ENCODE measurements at regions not wholly inside any gene's neighbourhood (a gene's known extent, or its start where the extent isn't known, plus 50 kb on each side); places are given as distances from the start of the nearest gene placed in this dataset.

DNA sequence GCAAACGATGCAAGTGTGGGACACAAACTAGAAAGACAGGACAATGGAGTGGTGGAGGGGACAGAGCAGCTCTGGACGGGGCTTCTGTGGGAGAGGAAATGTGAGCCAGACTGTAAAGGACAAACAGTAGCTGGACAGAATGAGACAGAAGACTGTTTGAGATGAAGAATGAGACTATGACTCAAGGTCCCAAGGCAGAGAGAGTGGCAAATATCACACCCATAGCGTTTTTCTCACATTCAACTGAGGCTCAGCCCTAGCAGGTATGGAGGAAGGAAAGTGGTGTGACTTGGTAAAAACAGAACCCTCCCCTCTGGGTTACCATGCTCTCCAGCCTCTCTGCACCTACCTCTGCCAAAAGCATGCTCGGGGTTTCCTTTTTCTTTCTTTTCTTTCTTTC lies 96.5 kb downstream of the RPL27A start:
- TF ChIP-seq, protein P1, sequence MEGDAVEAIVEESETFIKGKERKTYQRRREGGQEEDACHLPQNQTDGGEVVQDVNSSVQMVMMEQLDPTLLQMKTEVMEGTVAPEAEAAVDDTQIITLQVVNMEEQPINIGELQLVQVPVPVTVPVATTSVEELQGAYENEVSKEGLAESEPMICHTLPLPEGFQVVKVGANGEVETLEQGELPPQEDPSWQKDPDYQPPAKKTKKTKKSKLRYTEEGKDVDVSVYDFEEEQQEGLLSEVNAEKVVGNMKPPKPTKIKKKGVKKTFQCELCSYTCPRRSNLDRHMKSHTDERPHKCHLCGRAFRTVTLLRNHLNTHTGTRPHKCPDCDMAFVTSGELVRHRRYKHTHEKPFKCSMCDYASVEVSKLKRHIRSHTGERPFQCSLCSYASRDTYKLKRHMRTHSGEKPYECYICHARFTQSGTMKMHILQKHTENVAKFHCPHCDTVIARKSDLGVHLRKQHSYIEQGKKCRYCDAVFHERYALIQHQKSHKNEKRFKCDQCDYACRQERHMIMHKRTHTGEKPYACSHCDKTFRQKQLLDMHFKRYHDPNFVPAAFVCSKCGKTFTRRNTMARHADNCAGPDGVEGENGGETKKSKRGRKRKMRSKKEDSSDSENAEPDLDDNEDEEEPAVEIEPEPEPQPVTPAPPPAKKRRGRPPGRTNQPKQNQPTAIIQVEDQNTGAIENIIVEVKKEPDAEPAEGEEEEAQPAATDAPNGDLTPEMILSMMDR (IDR thresholded peaks at IDR 0.05; ENCODE audit: extremely low read depth, missing control alignments), result no peak
- DNase-seq (ENCODE audit: low spot score), result no peak

DNA sequence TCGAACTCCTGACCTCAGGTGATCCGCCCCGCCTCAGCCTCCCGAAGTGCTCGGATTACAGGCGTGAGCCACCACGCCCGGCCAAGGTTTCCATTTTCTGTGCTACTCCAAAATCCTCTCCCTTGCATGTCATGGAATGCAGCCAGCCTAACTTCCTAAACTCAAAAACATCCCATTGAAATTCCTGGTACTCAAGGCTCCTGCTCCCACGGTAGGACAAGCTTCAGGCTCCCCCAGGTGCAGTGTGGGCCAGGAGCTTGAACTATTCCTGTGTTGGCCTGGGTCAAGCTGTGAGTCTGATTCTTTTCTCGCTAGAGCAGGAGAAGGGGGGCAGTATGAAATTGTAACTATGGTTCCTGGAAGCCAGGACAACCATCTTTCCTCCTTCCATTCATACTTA lies 97.1 kb downstream of the RPL27A start:
- TF ChIP-seq, protein P1 (IDR thresholded peaks at IDR 0.05; ENCODE audit: extremely low read depth, missing control alignments), result no peak
- no peak for DNase-seq (ENCODE audit: low spot score)

DNA sequence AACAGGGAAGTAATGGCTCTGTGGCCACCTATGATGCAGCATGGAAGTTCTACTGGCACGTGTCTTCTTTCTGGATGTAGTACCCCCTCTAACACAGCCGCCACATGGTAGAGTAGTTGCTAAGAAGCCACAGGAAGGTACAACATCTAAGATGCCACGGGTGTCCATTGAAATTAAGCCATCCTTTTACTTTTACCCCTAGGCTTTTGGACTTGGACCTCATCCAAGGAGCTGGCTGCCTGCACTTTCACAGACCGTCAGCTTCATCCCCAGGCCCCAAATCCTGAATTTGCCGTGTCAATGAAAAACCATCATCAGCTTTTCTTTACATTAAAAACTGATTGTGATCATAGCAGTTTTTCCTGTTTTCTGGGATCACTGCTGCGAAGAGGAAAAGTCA lies 102.4 kb downstream of the RPL27A start:
- no peak for DNase-seq (ENCODE audit: low spot score)
- TF ChIP-seq, protein P1 (IDR thresholded peaks at IDR 0.05; ENCODE audit: extremely low read depth, missing control alignments), result no peak

DNA sequence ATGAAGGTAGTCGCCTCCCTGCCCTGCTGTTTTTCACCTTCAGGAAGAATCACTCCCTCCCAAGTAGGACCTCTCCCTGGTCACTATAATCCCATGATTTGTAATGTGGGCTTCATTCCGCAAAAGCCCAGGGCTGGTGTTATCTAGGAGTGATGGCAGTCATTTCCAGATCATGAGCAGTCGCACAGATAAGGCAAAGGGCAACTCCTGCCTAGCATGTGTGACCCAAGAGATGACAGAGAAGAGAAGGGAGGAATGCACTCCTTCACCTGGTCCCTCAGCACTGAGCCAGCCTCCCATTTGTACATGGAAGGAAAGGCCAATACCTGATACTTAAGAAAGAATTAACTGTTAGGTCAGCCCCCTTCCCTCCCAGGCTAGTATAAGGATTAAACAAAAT lies 102.9 kb downstream of the RPL27A start:
- DNase-seq (ENCODE audit: low spot score), result no peak
- TF ChIP-seq, protein P1 (IDR thresholded peaks at IDR 0.05; ENCODE audit: extremely low read depth, missing control alignments), result no peak

DNA sequence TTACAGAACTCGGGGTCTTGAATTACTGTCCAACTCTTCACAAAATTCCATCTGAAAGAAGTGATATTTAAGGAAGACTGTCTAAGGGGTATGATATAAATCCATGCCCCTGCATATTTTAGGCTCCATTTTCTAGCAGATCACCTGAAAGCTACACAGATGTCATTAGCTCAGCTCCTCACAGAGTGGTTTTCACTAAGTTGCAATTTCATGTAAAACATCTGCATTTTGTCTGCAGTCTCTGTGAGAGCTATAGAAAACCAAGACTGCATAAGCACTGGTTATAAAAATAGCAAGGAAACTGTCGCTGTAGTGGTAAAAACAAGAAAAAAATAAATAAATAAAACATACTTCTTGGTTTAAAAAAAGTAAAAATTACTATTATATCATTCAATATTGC lies 103.4 kb downstream of the RPL27A start:
- DNase-seq (ENCODE audit: low spot score), result no peak
- TF ChIP-seq, protein P1 (IDR thresholded peaks at IDR 0.05; ENCODE audit: extremely low read depth, missing control alignments), result no peak

DNA sequence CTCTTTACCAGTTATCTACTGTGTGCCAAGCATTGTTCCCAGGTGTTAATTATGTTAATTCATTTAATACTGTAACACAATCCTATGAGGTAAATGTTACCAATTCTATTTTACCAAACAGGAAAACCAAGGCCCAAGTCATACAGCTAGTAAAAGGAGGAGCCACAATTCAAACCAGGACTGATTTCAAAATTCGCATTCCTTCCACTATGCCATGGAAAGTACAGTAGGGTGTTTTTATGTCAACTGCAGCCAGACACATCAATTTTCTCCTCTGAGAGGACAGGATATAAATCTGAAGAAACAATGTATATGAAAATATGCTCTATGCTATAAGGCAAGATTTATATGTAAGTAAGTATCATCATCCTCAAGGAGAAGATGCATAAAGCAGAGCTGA lies 104.3 kb downstream of the RPL27A start:
- TF ChIP-seq, protein P1 (IDR thresholded peaks at IDR 0.05; ENCODE audit: extremely low read depth, missing control alignments), result no peak
- DNase-seq (ENCODE audit: low spot score), result no peak

DNA sequence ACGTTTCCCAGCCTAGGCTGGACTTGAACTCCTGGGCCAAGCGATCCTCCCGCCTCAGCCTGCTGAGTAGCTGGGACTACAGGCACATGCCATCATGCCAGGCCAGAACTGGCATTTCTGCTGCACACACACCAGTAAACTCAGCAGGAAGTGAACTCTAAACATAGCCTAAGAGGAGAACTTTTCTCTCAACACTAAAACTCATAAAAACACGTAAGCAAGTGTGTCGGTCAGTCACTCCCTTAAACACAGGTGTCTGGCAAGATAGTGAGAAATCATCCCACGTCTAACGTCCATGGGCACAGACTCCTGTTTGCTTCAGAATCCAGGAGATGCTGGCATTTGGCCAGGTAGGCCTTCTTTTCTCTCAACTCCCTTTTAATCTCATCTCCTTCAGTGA lies 104.8 kb downstream of the RPL27A start:
- no peak for DNase-seq (ENCODE audit: low spot score)
- TF ChIP-seq, protein P1 (IDR thresholded peaks at IDR 0.05; ENCODE audit: extremely low read depth, missing control alignments), result no peak
